Spleen (tissue), 11 donors: ENCODE measurements at regions not wholly inside any gene's neighbourhood (a gene's known extent, or its start where the extent isn't known, plus 50 kb on each side); places are given as distances from the start of the nearest gene placed in this dataset.

Source experiments
- DNase-seq: peaks from one replicate; pipeline ENCODE4 v3.0.0-alpha.2; 2020
- H3K27ac ChIP-seq, 8 donors: fragments of 200-600 bp; sonication (generic) in 7 of 8; 1 replicate in 4 of 8; 2 replicates in 4 of 8; pipeline versions ENCODE4 v1.5.0 to v1.8.0; 2016 to 2021; ENCODE audit warnings: inconsistent platforms in 4 of 8, mild to moderate bottlenecking in 4 of 8, moderate library complexity in 1 of 8
- H3K27me3 ChIP-seq, 7 donors: fragments of 200-600 bp; sonication (generic) in 6 of 7; replicated peaks in 1 of 7; 1 replicate in 4 of 7; 2 replicates in 3 of 7; pipeline versions ENCODE4 v1.5.0 to v1.8.0; 2016 to 2021; ENCODE audit warnings: inconsistent platforms in 3 of 7, mild to moderate bottlenecking in 1 of 7
- H3K36me3 ChIP-seq, 6 donors: fragments of 200-600 bp; sonication (generic) in 5 of 6; 1 replicate in 4 of 6; 2 replicates in 2 of 6; pipeline versions ENCODE4 v1.5.0 to v1.8.0; 2016 to 2021; ENCODE audit warnings: inconsistent platforms in 2 of 6
- H3K4me1 ChIP-seq, 6 donors: fragments of 200-600 bp; sonication (generic) in 5 of 6; 1 replicate in 3 of 6; 2 replicates in 3 of 6; pipeline versions ENCODE4 v1.5.0 to v1.8.0; 2016 to 2021; ENCODE audit warnings: inconsistent platforms in 3 of 6
- H3K4me3 ChIP-seq, 8 donors: fragments of 200-600 bp; sonication (generic) in 7 of 8; 1 replicate in 4 of 8; 2 replicates in 4 of 8; pipeline versions ENCODE4 v1.5.0 to v1.8.0; 2016 to 2021; ENCODE audit warnings: inconsistent platforms in 4 of 8, mild to moderate bottlenecking in 4 of 8, moderate library complexity in 2 of 8
- H3K9me3 ChIP-seq, 8 donors: fragments of 200-600 bp; sonication (generic) in 7 of 8; 1 replicate in 4 of 8; 2 replicates in 4 of 8; pipeline versions ENCODE4 v1.5.0 to v1.8.0; 2016 to 2021; ENCODE audit warnings: inconsistent platforms in 4 of 8
- CTCF ChIP-seq, 11 experiments: fragments of 200-600 bp in 7 of 11; fragments of 450-650 bp in 4 of 11; sonication (generic) in 4 of 11; IDR thresholded peaks in 8 of 11; conservative IDR thresholded peaks in 3 of 11; 1 replicate in 7 of 11; 2 replicates in 4 of 11; pipeline versions ENCODE4 v1.4.0 to v1.8.0; 2016 to 2021; ENCODE audit warnings: antibody characterized with exemption in 11 of 11, inconsistent platforms in 4 of 11, mild to moderate bottlenecking in 1 of 11
- POLR2A ChIP-seq, 3 donors: fragments of 450-650 bp; IDR thresholded peaks; one replicate each; pipeline ENCODE4 v1.5.1; 2017; ENCODE audit warnings: antibody characterized with exemption in 3 of 3, mild to moderate bottlenecking in 1 of 3
- POLR2AphosphoS5 ChIP-seq, 3 donors: sonication (generic); formaldehyde crosslinking; IDR thresholded peaks; one replicate each; pipeline ENCODE4 v1.5.1; 2017; ENCODE audit warnings: antibody characterized with exemption in 3 of 3
- WGBS, 5 donors: extraction: QIAGEN DNeasy Blood & Tissue Kit in 3 of 5; methylation state at CpG; one replicate each; pipeline versions ENCODE4 v1.1.5 to v1.1.7; 2013 to 2018; 5-methylcytosine and 5-hydroxymethylcytosine counted together
- intact Hi-C: fragments of 100-400 bp; cut with DNase I; formaldehyde crosslinking; loops from one replicate; pipeline ENCODE4 v1.15.0; 2023; ENCODE audit warnings: low total_unique reads
- donor health status: healthy with polysubstance abuse.
- donor health status: DM: no; HTN: no; CAD: no; lungs with moderate emphysema.
- donor health status: DM: no; HTN: no; CAD: no.
- donor health status: Bipolar disorder and iron deficiency.
- donor health status: healthy.
- donor health status: DM: no; HTN: no; CAD: no.
- donor health status: DM: yes; HTN: yes; CAD: no.

- TF ChIP-seq CTCF (IDR thresholded peaks at IDR 0.05 in 8 of 11, conservative IDR thresholded peaks at IDR 0.05 in 3 of 11) (no peak), POLR2AphosphoS5 (IDR thresholded peaks at IDR 0.05) (no peak), POLR2A (IDR thresholded peaks at IDR 0.05) (no peak)
- DNase-seq, result no peak
- Histone ChIP-seq H3K4me3 (no peak overlapping the region), H3K36me3 (no peaks in the 10 kb centered on the region), H3K4me1 (peaks cover 0 to 6% (median 0%) of the 10 kb centered on the region in 6 donors), H3K27me3 (peaks cover 0 to 18% (median 0%) of the 10 kb centered on the region in 7 donors), H3K27ac (no peak overlapping the region), H3K9me3 (peaks cover 0 to 3% (median 0%) of the 10 kb centered on the region in 8 donors)
- intact Hi-C loops, result no loop called here
- 43 to 76% (median 54%) methylated on average over 12 of the region's 12 CpGs for WGBS, 5 donors
These were observed 180.9 kb downstream of the TLE1 start for GRCh38 chr9:81508476-81508875.

GRCh38 chr9:81506941-81507864 lies 182.1 kb downstream of the TLE1 start:
- Histone ChIP-seq H3K9me3 (peaks cover 0 to 3% (median 0%) of the 10 kb centered on the region in 8 donors), H3K4me1 (no peaks in the 10 kb centered on the region), H3K4me3 (no peak overlapping the region), H3K36me3 (no peaks in the 10 kb centered on the region), H3K27ac (no peak overlapping the region), H3K27me3 (peaks cover 0 to 18% (median 0%) of the 10 kb centered on the region in 7 donors)
- intact Hi-C loops, result no loop called here
- 87 to 93% (median 91%) methylated on average over 6 to 32 of the region's 32 CpGs for WGBS, 5 donors
- TF ChIP-seq POLR2AphosphoS5 (IDR thresholded peaks at IDR 0.05) (no peak), CTCF (IDR thresholded peaks at IDR 0.05 in 8 of 11, conservative IDR thresholded peaks at IDR 0.05 in 3 of 11) (no peak), POLR2A (IDR thresholded peaks at IDR 0.05) (no peak)
- DNase-seq, result no peak

GRCh38 chr9:81499594-81499993 lies 189.8 kb downstream of the TLE1 start:
- intact Hi-C loops, result no loop called here
- Histone ChIP-seq H3K4me3 (no peak overlapping the region), H3K27ac (no peak overlapping the region), H3K4me1 (no peaks in the 10 kb centered on the region), H3K27me3 (no peaks in the 10 kb centered on the region), H3K36me3 (no peaks in the 10 kb centered on the region), H3K9me3 (no peaks in the 10 kb centered on the region)
- TF ChIP-seq POLR2AphosphoS5 (IDR thresholded peaks at IDR 0.05) (no peak), CTCF (IDR thresholded peaks at IDR 0.05 in 8 of 11, conservative IDR thresholded peaks at IDR 0.05 in 3 of 11) (no peak), POLR2A (IDR thresholded peaks at IDR 0.05) (no peak)
- WGBS, 5 donors, result 72 to 88% (median 85%) methylated on average over 2 of the region's 2 CpGs
- DNase-seq, result no peak

- intact Hi-C loops, result no loop called here
- no peak for DNase-seq
- WGBS, 5 donors, result 60 to 78% (median 73%) methylated on average over 6 of the region's 6 CpGs
- Histone ChIP-seq H3K4me3 (no peak overlapping the region), H3K36me3 (no peaks in the 10 kb centered on the region), H3K27me3 (no peaks in the 10 kb centered on the region), H3K4me1 (no peaks in the 10 kb centered on the region), H3K27ac (no peak overlapping the region), H3K9me3 (no peaks in the 10 kb centered on the region)
- TF ChIP-seq POLR2AphosphoS5 (IDR thresholded peaks at IDR 0.05) (no peak), POLR2A (IDR thresholded peaks at IDR 0.05) (no peak), CTCF (IDR thresholded peaks at IDR 0.05 in 8 of 11, conservative IDR thresholded peaks at IDR 0.05 in 3 of 11) (no peak)
These were observed 190.3 kb downstream of the TLE1 start for GRCh38 chr9:81499021-81499454.
